GM12865 (cell line): ENCODE measurements at regions not wholly inside any gene's neighbourhood (a gene's known extent, or its start where the extent isn't known, plus 50 kb on each side); places are given as distances from the start of the nearest gene placed in this dataset.

Experiments
- DNase-seq: peaks from one replicate; pipeline ENCODE4 v3.0.0; 2010; ENCODE audit warnings: low read depth
- H3K4me3 ChIP-seq: 2 replicates; pipeline ENCODE4 v1.5.1; 2011; ENCODE audit warnings: mild to moderate bottlenecking, low read depth, low read length, control low read depth
- CTCF ChIP-seq: IDR thresholded peaks from 2 replicates; pipeline ENCODE4 v1.5.1; 2011; ENCODE audit warnings: low read length, control low read depth, low read depth, inconsistent platforms; ENCODE audit not compliant: insufficient read depth; ENCODE audit errors: missing control alignments

DNA sequence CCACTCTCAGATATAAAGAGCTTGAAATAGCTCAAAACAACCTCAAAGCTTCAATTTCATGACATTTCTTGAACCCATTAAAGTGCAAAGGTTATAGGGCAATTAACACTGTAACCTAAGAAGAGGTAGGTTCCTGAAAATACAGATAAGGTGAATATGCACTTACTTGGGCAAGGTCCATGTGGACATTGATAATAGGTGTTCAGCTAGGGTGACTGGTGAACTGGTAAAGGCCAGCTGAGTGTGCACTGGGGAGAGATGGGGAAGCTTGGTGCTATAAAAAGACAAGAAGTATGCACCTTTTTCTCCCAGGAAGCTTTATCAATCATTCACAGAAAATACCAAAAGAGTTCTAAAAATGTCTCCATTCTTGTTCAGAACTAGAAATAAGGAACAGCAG, 418.6 kb downstream of the SLC16A7 start:
- no peak overlapping the region for H3K4me3 ChIP-seq
- no peak for DNase-seq
- TF ChIP-seq CTCF: no peak

- no peak overlapping the region for H3K4me3 ChIP-seq
- no peak for DNase-seq
- no peak for TF ChIP-seq CTCF
Measured at GRCh38 chr12:60020068-60020467, 424.2 kb downstream of the SLC16A7 start.

DNA sequence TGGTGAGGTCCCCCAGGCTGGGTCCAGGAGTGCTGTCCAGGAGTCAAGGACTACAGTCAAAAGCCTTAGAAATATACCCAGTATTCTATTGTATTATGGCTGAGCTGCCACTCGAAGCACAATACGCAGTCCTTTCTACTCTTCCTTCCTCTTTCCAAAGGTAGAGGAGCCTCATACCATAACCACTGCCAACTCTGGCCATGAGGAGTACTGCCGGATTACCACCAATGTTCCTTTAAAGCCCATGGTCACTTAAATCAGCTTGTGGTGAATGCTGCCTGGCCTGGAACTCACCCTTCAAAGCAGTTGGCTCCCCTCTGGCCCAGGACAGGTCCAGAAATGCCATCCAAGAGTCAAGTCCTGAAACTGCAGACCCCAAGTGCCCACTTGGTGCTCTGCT, 425.4 kb downstream of the SLC16A7 start:
- no peak overlapping the region for H3K4me3 ChIP-seq
- no peak for TF ChIP-seq CTCF
- no peak for DNase-seq

- H3K4me3 ChIP-seq: no peak overlapping the region
- no peak for TF ChIP-seq CTCF
- no peak for DNase-seq
Measured at GRCh38 chr12:60027266-60027665, 431.4 kb downstream of the SLC16A7 start.

DNA sequence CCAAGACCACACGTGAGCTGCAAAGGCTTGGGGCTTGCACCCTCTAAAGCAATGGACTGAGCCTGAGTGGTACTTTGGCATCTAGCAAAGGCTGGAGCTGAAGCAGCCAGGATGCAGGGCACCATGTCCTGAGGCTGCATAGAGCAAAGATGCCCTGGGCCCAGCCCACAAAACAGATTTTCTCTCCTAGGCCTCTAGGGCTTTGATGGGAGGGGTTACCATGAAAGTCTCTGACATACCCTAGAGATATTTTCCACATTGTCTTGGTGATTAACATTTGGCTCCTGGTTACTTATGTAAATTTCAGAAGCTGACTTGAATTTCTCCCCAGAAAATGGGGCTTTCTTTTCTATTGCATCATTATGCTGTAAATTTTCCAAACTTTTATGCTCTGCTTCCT, 438.3 kb downstream of the SLC16A7 start:
- no peak for TF ChIP-seq CTCF
- H3K4me3 ChIP-seq: no peak overlapping the region
- no peak for DNase-seq

DNA sequence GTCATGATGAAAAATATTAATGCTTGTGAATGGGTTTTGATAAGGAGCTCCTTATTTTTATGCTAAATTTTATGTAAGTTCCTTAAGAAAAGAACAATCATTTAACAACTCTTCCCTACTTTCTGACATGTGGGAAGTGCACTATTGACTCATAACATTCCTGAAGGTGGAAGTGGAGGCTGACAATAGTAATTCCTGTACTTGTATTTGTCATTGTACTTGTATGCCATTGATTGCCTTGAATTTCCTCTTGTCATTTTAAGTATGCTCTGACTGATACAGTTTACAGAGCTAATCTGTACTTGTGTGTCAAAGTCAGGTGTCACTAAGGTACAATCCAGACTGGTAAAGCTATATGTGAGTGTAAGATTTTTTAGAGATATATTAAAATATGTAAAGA, 440.0 kb downstream of the SLC16A7 start:
- H3K4me3 ChIP-seq: no peak overlapping the region
- no peak for TF ChIP-seq CTCF
- DNase-seq: no peak

GRCh38 chr12:60042835-60043234, 447.0 kb downstream of the SLC16A7 start:
- no peak for DNase-seq
- TF ChIP-seq CTCF: no peak
- no peak overlapping the region for H3K4me3 ChIP-seq
